ENCODE measurements at regions not wholly inside any gene's neighbourhood (a gene's known extent, or its start where the extent isn't known, plus 50 kb on each side); places are given as distances from the start of the nearest gene placed in this dataset.
"Not testable (repeated sequence)": the region's sequence is repeated elsewhere in the genome, so short reads cannot be mapped to it uniquely, and the experiment has no call there.

DNA sequence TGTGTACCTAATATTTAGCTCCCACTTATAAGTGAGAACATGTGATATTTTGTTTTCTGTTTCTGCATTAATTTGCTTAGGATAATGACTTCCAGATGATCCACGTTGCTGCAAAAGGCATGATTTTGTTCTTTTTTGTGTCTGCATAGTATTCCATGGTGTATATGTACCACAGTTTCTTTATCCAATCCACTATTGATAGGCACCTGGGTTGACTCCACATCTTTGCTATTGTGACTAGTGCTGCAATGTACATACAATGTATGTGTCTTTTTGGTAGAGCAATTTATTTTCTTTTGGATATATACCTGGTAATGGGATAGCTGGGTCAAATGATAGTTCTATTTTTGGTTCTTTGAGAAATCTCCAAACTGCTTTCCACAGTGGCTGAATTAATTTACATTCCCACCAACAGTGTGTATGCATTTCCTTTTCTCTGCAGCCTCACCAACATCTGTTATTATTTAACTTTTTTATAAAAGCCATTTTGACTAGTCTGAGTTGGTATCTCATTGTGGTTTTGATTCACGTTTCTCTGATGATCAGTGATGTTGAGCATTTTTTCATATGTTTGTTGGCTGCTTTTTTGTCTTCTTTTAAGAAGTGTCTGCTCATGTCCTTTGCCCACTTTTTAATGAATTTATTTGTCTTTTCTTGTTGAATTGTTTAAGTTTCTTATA, 102.8 kb upstream of the GAS1 start:
- not testable (repeated sequence) for DNase-seq

DNA sequence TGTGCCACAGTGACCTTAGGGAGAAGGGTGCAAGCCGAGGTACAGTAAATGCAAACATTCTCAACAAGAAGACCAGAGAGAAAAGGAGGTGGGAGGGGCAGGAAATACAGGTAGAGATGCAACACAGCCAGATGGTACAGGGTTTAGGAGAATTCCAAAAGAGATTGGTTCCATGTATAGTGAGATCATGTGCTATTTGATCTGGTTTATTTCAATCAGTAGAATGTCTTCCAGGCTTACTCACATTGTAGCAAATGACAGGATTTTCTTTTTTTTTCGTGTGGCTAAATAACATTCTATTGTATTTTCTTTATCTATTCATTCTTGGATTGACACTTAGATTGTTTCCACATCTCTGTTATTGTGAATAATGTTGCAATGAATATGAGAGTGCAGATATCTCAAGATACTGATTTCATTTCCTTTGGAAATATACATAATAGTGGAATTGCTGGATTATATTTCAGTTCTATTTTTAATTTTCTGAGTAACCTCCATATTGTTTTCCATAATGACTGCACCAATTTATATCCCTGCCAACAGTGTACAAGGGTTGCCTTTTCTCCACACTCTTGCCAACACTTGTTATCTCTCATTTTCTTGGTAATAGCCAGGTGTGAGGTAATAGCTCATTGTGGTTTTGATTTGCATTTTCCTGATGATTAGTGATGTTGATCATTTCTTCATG, 107.8 kb upstream of the GAS1 start:
- DNase-seq = peak in 1 of 2 experiments; percentile 7

DNA sequence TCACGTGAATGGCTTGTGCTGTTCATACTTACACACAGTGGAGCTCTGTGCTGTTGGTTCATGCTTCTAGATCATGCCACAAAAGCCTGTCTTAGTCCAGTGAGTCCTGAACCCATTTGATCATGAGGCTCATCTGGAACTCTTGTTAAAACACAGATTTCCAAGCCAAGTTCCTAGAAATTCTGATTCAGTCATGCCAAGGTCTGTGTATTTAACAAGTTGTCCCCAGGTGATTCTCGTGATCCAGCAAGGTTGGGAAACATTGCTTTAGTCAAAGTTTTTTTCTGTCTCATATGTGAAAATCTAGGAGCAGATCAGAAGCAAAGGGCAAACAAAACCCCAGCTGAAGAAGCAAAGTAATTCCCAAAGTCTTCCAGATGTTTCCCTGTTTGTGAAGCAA, 112.5 kb upstream of the GAS1 start:
- DNase-seq = no peak

DNA sequence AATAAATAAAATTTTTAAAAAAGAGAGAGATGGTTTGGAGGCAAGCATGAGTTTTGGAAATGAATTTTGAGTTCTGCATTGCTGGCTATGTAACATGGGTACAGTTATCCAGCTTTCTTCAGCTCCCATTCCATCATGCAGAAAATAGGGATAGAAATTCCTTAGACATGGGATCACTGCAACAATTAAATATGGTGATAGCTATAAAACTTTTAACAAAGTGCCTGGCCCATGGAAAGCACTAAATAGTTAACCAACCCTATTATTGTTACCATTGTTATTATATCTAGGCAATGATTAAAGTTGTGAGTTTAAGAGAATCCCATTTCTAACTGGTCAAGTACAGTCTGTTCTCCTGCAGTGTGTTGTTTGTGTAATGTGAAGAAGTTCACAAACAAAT, 115.4 kb upstream of the GAS1 start:
- DNase-seq = no peak

DNA sequence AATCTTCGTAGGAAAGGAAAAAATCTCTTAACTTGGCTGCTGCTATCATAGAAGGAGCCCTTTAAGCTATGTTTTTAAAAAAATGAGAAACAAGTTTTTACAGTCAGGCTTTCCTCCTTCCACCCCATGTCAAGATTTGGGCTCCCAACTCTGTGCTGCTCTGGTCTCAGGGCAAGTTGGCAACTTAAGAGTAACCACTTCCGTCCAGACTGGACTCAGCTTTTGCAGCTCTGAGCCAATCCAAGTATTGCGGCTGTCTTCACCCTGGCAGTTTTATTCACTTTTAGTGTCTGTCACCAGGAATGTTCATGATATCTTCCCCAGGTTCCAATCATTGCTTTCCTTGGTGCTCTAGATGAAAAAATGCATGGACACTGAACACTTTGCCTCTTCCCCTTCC, 115.9 kb upstream of the GAS1 start:
- no peak for DNase-seq

DNA sequence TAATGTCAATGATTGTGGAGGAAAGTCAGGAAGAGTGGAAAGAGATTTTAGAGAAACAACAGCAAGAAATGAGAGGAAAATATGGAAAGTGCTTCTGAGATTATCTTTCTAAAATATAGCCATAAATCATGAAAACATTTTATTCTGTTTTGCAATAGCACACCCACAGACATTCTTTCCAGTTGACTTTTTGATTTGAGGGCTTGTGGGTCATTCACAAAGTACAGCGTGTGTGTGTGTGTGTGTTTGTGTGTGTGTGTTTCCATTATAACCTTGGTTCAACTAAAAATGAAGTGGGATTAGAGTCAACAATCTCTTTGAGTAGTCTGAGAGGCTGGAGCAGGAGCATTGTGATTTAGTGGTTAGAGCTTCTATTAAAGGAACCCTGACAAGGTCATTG, 116.6 kb upstream of the GAS1 start:
- DNase-seq = no peak

DNA sequence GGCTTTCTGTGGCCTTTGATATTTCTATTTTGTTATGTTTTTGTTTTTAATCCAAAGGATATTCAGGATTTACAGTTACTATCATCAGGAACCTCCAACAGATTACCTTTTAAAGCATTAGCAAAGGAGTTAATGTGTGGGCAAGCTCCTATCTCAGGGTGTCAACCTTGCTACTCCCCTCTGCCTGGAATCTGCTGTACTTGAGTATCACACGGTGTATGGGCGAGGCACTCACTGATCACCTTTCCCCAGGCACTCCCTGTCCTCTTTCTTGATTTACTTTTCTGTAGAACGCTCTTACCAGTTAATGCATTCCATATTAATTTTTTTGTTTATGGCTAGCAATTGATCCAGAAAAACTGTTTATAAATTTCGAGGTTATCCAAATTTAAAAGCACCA, 117.0 kb upstream of the GAS1 start:
- DNase-seq = no peak

DNA sequence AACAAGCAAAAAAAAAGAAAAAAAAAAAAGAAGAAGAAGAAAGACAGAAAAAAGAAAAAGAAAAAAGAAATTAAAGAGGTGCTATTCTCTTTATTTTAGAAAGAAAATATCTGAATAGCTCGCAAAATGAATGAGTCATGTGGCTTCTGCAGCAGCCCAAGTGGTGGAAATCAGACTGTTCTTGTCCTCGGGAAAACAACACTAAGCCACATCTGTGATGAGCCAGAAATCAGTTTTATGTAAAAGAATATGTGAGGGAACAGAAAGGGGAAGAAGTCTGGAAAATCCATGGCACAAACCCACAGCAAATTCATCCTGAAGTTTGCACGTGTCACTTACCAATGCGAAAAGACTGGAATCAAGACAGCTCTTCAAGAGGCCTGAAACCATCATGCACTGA, 118.7 kb upstream of the GAS1 start:
- no peak for DNase-seq

DNA sequence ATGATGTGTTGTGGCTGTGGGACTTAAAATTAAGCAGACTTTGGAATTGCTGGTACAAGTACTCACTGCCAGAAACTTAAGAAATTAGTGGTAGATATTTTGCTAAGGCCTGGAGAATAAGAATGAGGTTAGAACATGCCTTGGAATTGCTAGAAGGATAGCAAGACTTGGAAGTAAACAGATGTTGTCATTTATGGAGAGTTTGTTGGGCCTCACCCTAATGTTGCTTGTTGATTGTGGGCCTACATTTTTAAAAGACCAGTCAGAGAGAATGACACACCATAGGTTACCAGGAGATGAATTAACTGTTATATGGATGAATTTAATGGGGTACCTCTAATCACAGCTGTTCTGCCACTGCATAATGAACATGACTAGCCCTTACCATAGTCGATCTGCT, 120.1 kb upstream of the GAS1 start:
- no peak for DNase-seq

DNA sequence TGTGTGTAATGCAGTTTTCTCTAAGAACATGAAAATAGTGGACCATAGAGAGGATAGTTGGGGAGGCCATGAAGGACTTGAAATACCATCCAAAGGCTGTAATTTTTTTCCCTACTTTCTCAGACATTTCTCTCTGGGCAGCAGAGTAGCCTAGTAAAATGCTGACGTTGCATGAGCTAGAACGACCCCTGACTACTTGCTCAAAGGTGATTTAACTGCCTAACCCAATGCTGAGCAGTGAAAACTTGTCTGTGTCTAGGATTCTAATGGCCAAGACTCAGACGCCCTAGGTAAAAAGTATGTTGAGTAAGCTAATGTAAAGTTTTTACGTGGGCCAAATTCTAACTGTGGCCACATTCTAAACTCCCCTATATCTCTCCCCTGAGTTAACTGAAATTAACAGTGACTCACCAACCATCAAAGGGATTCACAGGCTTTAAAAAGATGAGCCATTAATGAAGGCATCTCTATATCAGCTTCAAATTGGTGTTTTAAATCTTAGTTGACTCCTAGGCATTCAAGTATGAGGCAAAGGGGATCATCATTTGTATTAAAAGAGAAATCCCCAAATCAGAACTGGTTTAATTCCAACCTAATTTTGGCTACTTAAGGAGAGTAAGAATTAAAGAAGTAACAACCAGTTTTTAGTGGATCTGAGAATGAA, 121.0 kb upstream of the GAS1 start:
- DNase-seq = no peak

DNA sequence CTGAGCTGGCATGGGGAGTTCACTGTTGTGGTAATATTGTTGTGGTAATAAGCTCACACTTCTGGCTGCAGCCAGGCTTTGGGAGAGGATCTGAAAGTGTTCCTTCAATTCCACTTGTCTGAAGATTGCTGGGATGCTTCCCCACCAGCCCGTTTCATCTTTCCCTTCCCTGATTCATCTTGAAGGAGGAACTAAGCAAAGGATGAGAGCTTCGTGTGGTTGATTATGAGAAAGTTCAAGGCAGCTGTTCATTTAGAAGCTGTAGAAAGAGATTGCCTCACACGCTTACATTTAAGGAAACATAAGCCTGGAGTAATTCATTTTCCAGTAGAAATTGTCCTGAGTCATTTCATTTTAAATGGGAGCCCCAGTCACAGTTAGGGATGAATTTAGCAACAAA, 122.4 kb upstream of the GAS1 start:
- no peak for DNase-seq

DNA sequence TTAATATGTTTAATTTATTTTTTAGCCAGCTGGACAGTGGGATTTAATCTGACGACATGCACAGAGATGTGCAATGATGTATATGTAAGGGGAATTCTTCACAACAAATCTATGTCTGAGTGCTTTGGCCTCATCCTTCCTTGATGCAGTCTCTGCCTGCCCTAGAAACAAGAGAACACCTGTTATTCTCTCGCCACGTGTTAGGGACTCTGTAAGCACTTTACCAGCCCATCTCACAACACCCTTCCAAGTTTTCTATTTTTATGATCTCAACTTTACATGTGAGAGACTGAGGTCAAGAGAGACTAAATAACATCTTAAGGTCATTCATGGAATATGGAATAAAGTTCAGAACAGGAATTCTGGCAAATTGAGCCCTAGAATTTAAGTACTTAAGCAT, 123.0 kb upstream of the GAS1 start:
- no peak for DNase-seq

DNA sequence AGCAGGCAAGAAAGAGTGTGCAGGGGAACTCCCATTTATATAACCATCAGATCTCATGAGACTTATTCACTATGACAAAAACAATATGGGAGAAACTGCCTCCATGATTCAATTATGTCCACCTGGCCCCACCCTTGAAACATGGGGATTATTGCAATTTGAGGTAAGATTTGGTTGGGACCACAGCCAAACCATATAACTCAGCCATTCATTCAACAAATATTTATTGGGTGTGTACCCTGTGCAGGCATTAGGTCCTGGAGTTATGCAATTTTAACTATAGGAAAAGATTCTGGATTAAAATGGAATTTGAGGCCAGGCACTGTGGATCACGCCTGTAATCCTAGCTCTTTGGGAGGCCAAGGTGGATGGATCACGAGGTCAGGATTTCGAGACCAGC, 124.2 kb upstream of the GAS1 start:
- DNase-seq = no peak

DNA sequence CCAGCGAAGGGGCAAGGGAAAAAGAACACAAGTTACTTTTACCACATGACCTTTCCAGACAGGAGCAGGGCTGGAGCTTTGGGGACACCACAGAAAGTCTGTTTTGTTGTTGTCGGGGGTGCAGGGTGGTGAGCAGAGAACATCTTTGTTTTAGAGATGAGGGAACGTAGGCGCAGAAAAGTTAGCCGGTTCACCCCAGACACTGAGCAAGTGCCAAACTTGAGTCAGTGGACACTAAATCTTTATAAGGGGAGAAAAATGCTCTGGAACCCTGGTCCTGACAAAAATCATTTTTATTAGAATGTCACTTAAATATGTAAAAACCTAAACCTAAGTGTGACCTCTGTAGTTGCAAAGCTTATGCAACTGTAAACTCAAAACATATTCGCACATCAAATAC, 126.4 kb upstream of the GAS1 start:
- DNase-seq = no peak

DNA sequence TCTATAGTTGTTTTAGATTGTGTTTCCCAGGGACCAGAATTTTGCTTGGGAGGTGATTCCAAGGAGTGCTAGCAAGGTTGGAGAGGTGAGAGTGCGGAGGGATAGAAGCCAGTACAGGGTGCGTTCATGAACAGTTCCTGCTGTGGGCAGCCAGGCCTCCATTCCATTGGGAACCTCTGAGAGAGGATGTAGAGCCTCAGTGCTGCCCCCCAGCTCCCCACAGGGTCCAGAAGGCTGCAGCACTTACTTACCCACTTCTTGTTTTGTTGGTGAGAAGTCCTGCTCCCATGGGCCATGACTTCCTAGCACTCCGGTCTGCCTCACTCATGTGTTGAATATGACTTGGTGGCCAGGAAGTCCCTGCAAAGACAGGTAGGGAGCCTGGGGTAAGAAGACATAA, 128.2 kb upstream of the GAS1 start:
- DNase-seq = no peak

DNA sequence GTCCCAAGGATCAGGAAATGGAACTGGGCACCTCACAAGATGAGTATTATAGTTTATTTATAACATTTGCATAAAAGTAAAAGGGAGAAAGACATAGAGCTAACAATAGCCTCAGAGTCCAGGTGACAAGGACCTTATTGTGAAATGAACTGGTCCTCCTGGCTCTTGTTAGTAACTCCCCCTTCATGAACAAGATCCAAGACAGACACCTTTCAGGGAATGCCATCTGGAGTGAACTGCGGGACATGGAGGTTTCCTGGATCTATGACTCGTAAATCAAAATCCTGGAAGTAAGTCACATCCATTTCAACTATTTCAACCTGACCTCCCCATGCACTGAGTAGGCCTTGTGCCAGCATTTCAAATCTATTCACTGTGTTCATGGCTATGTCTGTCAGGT, 129.5 kb upstream of the GAS1 start:
- no peak for DNase-seq

DNA sequence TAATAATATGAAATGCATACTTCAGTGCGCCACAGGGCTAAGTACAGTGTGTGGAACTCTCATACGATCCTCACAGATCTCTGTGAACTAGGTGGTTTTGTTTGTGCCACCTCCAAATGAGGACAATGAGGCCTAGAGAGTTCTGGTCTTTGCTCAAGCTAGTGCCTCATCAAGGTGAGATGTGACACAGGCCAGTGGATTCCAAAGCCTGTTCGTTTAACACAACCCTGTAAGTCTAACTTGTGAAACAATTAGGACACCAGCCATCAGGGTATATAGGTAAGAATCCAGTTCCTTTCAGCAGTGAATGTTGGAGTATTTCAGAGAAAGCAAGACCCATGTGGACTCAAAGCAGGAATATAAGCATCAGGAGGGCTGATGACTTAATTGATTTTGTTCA, 130.7 kb upstream of the GAS1 start:
- DNase-seq = no peak

DNA sequence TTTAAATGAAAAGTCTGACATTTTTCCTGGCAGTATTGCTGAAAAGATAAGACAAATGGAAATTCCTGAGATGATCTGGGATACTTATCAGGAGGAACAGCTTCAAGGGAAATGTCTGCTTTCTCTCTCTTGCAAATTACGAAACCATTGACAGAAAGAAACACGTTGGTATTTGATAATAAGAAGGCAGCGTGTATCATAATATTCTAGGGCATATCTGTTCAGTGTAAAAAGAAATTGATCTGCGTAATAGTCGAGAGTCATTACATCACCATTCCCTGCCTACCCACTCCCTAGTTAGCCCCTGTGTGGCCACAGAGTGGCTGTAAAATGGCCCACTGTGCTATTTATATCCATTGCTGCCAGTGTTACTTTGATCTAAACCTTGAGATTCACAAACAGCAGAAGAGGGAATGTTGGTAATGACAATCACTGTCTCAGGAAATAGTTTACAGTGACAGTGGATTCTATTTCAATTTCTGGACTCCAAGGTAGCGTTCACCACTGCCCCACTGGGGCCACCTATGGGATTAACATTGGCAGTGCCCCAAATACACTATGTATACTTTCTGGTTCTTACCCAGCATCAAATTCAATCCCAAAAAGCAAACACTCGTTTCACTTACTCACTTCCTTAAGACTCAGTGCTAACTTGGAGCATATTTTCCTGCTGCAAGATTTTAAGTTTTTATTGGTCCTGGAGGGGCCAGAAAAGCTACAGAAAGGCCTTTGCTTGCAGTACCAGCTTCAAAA, 133.4 kb upstream of the GAS1 start:
- DNase-seq = peak in 1 of 2 experiments; percentile 1

DNA sequence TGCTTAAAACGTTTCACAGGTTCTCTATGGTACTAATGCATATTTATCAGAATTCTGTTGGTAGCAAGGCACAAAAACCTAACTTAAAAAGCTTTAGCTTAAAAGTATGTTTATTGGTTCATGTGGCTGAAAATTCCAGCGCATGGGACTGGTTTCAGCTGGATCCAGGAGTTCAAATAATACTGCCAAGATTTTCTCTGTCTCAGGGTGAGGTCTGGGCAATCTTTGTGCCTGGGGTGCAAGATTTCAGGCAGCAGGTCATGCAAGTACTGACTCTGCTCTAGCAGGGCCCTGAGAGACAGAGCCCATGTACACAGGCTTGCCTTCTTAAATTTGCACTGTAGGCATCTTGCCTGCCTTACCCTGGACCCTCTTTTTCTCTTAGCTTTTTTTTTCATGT, 134.2 kb upstream of the GAS1 start:
- no peak for DNase-seq

DNA sequence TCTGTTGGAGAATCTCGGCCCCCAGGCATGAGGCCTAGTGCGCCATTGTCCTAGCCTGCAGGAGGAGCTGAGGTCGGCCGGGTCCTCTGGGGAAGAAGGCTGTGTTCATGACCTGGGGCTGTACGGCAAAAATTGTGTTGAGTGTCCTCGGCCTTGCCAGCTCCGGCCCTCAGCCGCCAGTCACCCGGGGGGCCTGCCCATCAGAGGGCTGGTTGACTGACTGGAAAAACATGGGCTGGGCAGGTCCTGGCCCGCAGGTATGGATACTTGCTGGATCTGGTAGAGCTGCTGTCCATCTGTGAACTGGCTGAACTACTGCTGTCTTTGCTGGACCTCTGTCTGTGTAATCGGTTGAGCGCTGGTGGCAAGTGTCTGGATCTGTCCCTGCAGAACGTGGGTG, 136.7 kb upstream of the GAS1 start:
- no peak for DNase-seq

DNA sequence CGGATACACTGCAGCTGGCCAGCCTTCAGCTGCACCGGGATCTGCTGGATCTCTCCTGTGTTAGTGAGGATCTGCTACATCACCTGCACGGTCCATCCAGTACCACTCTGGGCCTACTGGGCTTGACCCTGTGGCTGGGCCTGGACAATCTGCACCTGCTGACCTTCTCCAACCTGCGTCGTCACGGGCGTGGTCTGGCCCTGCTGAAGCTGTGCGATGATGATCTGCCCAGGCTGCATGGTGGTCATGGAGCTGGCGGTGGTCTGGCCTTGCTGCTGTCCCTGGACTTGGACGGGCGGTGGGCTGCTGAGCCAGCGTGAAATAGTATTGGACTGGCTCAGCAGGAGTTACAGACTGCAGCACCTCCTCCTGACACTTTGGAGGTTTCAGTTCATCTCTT, 137.1 kb upstream of the GAS1 start:
- DNase-seq = no peak

DNA sequence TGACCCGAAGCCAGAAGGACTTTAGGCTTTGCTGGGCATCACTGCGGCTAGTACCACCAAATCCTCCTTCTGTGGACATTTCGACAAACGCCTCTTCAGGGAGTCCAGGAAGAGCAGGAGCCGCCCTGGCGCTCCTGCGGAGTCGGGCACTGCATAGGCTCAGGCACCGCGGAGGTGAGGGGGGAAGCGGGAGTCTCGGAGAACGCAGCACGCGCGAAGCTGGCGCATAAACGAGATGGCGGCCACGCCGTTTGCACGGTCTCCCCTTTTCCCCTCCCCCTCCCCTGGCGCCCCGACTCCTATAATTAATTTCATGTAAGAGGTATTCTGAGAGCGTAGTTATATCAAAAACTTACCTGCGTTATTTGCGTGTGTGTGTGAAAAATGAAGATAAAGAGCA, 137.8 kb upstream of the GAS1 start:
- no peak for DNase-seq

DNA sequence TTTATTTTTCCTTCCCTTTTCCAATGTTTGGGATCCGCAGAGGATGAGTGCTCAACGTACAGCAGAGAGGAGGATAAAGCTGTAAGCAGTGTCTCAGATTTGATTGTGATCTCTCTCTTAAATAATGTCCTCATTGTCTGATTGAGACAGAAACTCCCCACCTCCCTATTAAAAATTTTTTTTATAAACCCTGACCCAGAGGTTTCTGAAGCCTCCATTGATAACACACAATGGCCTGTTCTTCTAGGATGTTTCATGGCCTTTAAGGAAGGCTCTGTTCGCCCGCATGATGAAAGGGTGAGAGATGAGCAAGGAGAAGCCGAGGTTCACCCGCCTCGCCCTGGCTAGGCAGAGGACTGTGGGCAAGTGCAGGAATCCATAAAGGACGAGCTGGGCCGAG, 138.2 kb upstream of the GAS1 start:
- DNase-seq = no peak
